NAMALWA (cell line): ENCODE measurements at regions not wholly inside any gene's neighbourhood (a gene's known extent, or its start where the extent isn't known, plus 50 kb on each side); places are given as distances from the start of the nearest gene placed in this dataset.

ENCODE experiments used
- DNase-seq: peaks from one replicate; pipeline ENCODE4 v3.0.0-alpha.2; 2015; ENCODE audit warnings: low spot score

DNA sequence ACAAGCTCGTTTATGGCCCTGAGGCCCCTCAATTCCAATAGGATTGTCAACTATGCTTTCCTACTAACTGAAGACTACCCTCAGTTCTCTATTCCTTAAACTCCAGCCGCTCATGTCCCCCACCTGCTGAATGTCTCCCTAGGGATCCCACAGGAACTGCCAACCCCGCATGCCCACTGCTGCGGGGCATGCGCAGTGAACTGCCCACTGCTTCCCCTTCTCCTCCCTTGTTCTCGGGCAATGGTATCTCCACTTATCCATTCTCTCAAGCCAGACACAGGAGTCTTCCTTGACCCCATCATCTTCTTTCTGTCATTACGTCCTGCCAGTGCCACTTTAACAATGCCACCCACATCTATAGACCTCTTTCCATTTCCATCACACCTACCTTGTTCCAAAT, 90.0 kb downstream of the FGF18 start:
- DNase-seq: no peak

DNA sequence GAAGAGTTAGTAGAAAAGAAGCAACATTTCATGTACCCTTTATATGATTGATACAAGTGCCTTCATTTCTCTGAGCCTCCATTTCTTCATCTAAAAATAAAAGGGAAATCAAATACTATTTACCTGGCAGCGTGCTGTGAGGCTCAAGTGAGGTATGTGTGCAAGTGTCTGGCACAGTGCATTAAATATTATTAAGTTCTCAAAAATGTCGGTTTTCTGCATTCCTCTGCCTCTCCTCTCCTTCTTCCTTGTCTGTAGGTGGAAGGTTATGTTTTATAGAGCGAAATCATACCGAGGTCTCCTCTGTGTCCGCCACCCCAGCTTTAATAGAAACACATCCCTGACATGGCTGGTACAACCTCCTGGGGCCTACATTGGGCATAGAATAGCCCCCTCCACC, 93.0 kb downstream of the FGF18 start:
- DNase-seq: no peak

DNA sequence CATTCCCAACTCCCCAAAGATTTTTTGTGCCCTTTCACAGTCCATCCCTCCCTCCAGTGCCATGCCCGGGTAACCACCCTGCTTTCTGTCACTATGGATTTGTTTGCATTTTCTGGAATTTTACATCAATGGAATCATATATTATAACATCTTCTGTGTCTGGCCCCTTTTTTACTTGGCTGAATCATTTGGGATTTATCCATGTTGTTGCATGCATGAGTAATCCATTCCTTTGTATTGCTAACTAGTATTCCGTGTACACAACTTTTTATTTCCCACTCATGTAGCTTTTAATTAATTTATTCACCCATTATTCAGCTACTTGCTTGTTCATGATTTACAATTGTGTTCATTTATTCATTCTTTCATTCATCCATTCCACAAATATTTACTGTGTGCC, 94.1 kb downstream of the FGF18 start:
- no peak for DNase-seq

DNA sequence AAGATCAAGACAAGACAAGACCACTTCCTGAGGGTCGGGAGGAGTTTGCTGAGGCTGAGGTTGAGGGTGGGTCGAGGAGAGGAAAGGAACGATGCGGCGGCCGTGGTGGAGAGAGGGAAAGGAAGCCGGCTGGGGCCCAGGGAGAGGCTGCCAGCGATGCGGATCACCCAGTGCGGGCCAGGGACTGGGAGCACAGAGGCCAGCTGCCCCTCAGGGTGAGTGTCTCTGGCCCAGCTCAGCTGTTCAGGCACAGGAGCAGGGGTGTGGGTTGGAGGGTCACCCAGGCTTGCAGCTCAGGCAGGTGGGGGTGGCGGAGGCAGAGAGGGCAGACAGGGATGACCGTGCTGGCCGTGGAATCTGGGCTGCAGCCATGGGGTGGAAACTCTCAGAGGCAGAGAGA, 99.5 kb downstream of the FGF18 start:
- no peak for DNase-seq

DNA sequence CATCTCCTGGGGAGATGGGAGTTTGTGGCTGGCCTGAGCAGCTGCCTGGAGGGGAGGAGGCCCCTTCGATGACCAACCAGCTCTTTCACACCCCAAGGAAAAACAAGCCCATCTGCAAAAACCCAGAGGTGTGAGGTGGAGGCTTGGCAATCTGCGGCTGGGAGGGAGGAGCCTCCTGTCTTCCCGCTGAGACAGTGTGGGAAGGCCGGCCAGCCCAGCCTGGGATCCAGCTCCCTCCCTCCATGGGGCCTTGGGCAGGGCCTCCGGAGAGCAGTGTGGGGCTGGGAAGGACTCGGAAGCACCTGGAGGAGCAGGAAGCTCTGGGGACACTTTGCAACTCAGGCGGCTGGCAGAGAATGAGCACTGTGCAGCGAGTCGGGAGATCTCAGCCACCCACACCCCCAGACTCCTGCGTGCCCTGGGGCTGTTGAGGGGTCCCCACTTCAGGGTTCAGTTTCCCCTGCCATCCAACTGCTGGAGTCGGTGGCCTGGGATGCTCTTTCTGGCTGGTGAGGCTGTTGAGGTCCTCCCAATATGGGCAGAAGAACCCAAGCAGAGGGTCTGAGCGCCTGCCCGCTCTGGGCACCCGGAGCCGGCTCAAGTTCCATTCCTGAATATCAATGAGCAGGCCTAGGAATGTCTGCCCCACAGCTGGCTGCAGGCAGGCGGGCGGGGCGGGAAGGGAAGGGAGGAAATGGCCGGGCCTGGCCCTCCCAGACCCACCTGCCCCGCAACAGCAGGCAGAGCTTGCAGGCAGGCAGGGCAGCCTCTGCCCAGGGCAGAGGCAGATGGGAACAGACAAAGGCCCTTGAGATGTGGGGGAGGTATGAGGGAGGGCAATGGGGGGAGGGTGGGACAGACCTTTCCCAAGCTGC, 101.1 kb downstream of the FGF18 start:
- no peak for DNase-seq

DNA sequence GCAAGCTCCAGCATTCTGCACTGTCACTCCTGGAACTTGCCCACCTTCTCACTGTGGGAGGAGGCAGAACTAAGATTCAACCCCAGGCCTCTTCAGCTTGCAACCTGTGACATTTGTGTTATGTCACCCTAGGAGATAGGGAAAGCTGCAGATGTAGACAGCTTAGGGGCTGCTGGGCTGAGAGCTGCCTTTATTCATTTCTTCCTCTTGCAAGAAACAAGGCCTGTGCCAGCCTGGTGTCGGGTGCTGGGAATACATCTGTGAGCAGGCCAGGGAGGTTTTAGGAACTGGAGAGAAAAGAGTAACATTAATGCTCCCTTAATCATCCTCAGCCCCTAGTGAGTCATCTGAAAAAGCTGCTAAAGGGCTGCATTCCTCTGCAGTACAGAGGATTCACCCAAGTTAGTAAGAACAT, 101.8 kb downstream of the FGF18 start:
- no peak for DNase-seq

DNA sequence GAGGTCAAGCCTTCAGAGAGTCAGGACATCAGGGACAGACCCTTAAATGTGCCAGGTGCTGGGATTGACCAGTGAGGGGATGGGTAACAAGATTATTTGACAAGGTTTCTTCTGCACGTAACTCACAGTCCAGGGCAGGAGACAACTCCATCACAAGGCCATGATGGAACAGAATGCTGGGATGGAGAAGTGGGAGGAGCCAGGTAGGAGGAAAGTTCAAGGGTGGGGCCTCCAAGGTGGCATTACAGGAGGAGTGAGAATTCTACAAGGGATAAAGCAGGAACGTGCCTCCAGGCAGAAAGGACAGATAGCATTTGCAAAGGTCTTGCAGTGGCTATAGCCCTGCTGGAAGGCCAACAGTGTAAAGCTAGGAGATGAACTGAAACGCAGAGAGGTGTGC, 102.2 kb downstream of the FGF18 start:
- no peak for DNase-seq

DNA sequence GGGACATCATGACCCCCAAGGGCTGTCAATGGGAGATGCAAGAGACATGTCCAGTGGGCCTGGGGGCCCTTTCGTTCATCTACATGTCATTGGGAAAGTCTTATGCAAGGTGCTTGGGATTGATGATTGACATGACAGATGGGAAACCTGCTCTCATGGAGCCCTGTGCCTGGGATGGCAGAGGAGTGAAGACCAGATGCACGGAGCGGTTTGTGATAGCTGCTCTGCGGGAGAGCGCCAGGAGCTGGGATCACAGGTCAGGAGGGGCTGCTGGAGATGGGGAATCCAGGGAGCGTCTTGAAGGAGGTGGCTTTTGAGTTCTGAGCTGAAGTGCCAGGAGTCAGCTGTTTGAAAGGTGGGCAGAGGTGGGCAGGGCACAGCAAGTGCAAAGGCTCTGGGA, 104.3 kb downstream of the FGF18 start:
- DNase-seq: no peak

DNA sequence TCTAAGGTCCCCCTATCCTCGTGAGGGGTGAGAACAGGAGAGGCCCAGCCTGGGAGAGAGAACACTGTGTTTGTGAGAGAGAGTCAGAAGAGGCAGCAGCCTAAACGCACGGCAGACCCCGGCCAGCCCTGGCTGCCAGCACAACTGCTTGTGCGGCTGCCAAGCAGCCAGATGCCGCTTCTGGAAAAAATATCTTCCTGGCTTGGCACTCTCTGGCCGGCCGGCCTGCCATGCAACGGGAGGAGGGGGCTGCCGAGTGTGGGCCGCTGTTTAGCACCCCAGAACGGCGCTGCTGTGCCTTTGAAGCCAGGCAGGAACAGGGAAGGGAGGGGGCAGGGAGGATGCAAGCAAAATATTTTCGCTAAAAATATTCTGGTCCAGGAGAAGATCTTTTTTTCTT, 105.0 kb downstream of the FGF18 start:
- no peak for DNase-seq

DNA sequence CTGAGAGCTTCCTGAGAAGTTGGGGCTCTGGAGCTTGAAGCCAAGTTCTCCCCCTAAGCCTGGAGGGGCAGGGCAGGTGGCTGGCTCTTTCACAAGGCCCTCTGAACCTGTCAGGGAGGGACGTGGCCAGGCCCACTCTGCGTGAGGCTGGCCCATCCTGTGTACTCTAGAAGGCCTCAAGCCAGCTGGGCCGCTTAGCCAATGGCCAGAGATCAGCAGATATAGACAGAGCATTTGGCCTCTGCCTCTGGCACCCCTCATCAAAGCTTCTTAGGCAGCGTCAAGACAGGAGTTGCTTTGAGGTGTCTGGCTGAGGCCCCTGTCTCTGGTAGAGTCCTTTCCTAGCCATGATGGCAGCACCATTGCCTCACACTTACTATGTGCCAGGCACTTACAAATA, 105.6 kb downstream of the FGF18 start:
- no peak for DNase-seq

DNA sequence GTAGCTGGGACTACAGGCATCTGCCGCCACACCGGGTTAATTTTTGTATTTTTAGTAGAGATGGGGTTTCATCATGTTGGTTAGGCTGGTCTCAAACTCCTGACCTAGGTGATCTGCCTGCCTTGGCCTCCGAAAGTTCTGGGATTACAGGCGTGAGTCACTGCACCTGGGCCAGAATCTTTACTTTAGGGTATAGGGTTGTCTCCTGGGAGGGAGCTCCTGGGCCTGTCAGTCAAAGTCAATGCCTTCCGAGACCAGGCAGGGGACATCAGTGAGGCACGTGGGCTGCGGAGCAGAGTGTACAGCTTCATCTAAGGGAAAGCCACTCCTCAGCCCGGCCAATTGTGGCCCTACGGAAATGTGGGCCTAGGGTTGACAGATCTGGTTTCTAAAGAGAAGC, 108.6 kb downstream of the FGF18 start:
- DNase-seq: no peak

DNA sequence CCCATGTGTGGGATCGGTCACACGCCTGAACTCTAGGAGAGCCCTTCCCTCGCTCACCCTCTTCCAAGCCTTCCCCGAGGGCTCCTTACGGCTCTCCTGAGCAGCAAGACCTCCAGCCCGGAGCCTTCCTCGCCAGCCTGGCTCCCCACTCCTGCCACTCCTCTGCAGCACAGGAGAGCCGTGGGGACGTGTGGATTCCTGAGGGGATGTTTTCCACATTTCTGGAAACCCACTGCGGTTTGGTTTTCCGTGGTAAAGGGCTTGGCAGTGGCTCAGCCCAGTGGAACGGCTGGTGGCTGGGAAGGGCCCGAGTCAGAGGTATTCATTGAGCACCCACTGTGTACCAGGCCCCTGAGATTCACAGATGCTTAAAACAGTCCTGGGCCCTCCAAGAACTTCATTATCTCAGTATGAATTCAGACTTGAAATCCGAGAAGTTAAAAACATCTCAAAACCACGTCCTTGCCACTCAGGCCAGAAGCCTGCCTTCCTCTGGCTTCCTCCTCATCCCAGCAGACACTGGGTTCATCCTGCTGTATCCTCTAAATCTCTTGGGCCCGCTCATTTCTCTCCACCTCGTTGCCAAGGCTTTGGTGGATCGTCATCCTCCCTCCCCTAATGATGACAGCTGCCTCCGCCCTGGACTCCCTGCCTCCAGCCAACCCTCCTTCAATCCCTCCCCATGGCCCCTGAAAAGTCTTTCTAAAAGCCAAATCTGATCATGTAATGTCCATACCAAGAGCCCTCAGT, 109.6 kb downstream of the FGF18 start:
- DNase-seq: no peak

DNA sequence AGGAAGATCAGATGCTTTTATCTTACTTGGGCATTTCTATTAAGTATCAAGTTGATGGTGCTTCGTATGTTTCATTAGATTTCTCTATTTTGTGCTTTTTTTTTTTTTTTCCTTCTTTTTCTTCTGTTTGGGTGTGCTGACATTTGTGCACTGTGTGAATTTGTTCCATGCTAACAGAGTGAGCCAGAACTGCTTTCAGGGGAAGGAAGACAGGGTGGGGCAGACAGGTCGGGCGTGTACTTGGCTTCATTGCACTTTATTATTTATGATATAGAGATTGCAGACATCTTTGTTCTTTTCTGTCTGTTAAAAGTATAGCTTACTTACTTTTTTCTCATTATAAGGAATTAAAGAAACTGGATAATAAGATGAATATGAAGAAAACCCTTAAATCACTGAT, 112.2 kb downstream of the FGF18 start:
- DNase-seq: no peak

DNA sequence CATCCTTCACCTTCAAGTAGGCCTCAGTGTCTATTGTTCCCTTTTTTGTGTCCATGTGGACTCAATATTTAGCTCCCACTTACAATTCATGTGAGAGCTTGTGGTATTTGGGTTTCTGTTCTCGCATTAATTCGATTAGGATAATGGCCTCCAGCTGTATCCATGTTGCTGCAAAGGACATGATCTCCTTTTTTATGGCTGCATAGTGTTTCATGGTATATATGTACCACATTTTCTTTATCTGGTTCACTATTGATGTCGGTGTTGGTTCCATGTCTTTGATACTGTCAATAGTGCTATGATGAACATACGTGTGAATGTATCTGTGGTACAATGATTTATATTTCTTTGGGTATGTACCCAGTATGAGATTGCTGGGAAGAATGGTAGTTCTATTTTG, 113.7 kb downstream of the FGF18 start:
- DNase-seq: no peak

DNA sequence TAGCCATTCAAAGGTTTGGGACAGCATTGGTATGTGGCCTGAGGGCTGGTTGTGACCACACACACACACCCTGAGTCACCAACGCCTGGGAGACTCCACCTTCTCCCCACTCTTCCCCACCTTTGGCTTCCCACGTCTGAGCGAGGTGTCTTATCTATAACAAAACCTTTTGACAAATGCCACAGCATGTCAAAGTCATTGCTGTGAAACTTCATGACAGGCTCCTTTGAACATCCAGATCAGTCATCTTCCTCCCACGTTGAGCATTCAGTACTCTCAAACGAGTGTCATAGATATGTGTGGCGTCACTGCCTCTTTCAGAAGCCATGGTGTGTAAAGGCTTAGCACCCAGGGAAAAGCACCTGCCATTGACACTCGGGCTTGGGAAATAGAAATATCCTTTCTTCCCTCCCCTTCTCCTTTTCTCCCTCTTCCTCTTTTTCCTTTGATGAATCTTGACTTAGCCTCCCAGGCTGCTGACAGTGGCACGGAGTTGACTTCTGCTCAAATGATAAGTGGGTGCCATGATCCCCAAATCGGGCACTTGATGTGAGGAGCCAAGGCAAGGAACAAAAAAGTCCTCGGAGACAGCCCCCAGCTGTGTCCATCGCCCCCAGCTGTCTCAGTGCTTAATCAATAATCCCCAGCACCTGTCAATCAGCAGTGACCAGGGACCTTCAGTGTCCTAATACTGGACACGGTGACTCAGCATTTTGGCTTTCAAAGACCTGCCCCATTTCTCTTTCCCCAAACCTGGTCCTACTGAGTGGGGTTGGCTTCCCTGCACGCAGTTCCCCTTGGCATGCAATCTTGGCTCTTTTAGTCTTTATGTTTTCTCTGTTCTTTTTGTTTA, 114.8 kb downstream of the FGF18 start:
- no peak for DNase-seq

DNA sequence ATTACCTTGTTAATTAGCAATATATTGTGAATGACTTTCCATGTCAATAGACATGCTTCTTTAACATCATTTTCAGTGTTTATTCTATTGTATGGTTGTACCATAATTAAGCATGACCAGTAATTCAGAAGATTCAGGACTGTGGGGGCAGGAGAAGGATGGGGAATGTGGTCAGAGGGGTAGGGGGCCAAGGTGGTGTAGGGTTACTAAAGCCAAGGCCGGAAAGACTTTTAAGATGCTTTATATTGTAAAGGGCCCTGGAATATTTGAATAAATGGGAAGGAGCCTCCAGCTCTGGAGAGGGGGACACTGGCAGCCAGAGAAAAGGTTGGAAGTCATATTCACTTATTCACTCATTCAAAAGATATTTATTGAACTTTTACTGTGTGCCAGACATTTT, 115.7 kb downstream of the FGF18 start:
- DNase-seq: no peak

DNA sequence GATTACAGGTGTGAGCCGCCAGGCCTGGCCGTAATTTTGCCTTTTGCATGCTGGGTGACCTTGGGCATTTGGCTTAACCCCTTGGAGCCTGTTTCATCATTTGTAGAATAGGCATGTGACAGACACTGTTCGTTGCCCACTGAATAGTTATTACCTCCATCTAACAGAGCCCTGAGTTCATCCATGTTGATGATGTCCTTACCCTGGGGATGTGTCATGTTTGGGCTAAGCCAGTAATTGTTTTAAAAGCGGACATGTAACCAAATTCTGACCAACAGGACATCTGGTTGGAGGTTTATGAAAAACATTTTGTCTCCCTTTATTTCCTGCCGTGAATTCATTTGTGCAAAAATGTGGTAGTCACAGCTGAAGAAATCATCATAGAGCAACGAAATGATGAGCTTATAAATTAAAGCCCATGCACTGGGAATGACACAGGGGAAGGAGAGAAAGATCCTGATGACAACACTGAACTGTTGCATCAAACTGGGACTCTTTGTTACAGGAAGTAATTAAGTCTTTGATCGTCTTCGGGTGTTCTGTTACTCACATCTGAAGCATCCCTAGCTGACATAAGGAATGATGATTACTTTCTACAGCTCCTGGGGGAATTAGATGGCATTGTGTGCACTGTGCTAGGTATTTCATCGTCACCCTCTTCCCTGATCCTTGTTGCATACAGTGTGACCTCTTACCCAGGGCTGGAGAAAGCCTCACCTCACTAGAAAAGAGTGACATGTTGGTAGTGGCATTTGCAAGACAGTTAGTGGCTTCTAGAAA, 117.8 kb downstream of the FGF18 start:
- no peak for DNase-seq

DNA sequence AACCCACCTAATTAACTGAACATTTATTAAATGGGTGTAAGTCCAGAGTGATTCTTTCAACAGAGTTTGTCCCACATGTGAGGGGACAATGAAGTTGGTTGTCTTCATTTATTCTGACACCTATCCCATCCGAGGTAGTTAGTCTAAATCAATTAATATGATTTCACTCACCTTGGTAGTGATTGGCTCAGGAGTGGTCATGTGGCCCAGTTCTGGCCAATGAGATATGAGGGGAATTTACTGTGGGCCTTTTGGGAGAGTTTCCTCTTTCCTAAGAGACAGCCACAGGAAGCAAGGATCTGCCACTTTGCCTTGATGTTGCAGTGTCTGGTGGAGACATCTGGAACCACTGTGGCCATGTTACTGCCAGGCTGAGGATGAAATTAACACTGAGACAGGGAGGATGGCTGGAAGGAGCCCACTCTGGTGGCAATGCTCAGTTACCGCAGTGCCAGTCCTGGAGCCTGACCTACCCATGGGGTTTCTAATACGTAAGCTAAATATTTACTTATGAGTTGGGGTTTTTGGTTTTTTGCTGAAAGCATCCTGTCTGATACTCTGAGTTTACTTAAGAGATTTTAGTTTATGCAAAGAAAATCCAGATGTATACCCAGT, 118.6 kb downstream of the FGF18 start:
- no peak for DNase-seq

DNA sequence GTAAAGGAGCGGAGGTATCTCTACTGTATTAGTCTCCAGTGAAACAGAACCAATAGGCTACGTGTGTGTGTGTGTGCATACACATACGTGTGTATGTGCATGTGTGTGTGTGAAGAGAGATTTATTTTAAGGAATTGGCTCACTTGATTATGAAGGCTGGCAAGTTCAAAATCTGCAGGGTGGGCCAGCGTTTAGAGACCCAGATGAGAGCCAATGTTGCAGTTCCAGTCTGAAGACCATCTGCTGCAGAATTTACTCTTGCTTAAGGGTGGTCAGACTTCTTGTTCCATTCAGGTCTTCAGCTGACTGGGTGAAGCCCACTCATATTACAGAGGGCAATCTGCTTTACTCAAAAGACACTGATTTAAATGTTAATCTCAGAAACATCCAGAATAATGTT, 119.2 kb downstream of the FGF18 start:
- DNase-seq: no peak

DNA sequence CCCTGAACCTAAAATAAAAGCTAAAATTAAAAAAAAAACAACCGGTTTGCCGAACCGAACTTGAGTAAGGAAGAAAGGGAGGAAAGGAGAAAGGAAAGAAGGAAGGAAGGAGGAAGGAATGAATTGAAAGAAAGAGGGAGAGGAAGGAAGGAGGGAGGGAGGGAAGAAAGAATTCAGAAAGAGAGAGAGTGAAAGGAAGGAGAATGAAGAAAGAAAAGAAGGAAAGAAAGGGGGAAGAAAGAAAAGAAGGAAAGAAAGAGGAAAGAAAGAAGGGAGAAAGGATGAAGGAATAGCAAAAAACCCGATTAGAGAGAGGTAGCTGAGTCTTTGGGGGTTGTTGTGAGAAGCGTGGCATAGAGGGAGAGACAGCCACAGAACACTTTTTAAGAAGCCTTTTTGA, 121.4 kb downstream of the FGF18 start:
- no peak for DNase-seq

DNA sequence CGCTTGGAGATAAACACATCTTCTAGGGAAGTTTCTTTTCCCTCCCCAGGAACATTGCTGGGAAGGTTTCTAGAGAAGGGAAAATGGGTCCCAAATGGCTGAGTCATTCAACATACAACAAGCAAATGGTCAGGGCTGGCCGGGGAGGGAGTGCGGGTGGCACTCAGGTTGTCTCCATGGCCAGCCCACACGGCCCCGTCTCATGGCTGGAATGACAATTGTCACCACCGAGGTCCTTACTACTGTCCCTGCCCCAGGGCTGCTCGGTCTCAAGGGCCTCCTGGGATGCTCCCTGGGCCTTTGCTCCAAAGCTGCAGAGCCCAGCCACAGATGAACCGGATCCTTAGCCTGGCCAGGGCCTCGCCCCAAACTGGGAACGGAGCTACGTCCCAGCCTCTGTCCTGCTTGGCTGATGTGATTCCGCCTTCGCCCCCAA, 121.9 kb downstream of the FGF18 start:
- DNase-seq: no peak
